Choroid plexus epithelial cell (primary cell): ENCODE measurements at regions not wholly inside any gene's neighbourhood (a gene's known extent, or its start where the extent isn't known, plus 50 kb on each side); places are given as distances from the start of the nearest gene placed in this dataset.

Experiments used
- DNase-seq: peaks from one replicate; pipeline ENCODE4 v3.0.0-alpha.2; 2010; ENCODE audit warnings: low read depth
- H3K4me3 ChIP-seq: 2 replicates; pipeline ENCODE4 v1.5.1; 2011; ENCODE audit warnings: low read depth, mild to moderate bottlenecking, control low read depth, low read length, moderate library complexity
- TF ChIP-seq, protein P1 (sequence below): conservative IDR thresholded peaks from 2 replicates; pipeline ENCODE4 v1.5.1; 2011; ENCODE audit warnings: low read depth, mild to moderate bottlenecking, control low read depth, inconsistent platforms, low read length, moderate library complexity

DNA sequence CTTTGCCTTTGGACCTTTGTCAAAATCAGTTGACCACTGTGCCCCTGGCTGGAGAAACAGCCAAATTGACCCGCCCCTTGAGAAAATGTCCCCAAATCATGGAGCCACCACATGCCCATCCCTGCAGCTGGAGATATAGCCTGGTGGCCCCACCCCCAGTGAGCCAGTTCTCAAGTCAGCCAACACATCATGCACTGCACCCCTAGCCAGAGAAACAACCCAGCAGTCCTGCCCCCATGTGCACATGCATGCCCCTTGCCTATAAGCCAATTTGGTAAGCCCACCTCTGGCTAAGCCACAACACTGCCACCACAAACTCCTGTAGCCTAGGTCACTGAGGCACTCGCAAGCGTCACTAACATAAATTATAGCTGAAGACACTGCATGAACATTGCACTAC is 174.2 kb upstream of the ECI2 start:
- TF ChIP-seq, protein P1, sequence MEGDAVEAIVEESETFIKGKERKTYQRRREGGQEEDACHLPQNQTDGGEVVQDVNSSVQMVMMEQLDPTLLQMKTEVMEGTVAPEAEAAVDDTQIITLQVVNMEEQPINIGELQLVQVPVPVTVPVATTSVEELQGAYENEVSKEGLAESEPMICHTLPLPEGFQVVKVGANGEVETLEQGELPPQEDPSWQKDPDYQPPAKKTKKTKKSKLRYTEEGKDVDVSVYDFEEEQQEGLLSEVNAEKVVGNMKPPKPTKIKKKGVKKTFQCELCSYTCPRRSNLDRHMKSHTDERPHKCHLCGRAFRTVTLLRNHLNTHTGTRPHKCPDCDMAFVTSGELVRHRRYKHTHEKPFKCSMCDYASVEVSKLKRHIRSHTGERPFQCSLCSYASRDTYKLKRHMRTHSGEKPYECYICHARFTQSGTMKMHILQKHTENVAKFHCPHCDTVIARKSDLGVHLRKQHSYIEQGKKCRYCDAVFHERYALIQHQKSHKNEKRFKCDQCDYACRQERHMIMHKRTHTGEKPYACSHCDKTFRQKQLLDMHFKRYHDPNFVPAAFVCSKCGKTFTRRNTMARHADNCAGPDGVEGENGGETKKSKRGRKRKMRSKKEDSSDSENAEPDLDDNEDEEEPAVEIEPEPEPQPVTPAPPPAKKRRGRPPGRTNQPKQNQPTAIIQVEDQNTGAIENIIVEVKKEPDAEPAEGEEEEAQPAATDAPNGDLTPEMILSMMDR: no peak
- H3K4me3 ChIP-seq: no peak overlapping the region
- DNase-seq: no peak

DNA sequence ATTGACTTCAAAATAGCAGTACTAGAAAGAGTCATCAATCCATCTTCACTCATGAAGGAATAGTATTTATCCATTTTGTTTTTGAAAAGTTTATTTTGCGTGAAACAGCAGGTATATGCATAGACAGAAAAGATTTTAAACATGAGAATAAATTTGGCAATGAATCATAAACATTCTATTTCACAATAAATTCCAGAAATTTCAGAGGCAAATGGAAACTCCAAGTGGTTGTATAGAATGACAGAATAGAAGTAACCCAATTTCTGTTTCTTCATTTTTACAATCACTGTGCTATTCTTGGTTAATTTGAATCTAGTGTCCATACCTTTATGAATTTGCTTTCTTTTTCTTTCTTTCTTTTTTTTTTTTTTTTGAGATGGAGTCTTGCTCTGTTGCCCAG is 173.0 kb upstream of the ECI2 start:
- TF ChIP-seq, protein P1: no peak
- no peak for DNase-seq
- H3K4me3 ChIP-seq: no peak overlapping the region

DNA sequence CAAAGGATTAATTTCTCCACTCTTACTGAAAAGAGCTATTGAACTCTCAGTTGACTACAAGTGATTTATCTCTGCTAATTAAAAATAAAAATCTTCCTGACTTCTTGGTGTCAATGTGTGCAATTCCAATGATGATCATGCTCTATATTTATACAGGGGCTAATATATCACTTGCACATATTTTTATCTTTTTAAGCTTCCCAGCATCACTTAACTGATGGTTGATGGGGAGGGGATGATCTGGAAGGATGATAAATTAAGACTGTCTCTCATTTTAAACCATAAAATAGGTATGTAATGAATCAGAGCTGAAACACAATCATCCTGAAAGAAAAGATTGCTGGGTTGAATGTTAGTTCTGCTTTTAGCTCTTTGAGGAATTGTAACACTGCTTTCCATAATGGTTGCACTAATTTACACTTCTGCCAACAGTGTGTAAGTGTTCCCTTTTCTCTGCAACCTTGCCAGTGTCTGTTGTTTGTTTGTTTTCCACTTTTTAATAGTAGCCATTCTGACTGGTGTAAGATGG is 169.6 kb upstream of the ECI2 start:
- no peak overlapping the region for H3K4me3 ChIP-seq
- TF ChIP-seq, protein P1: no peak
- no peak for DNase-seq

DNA sequence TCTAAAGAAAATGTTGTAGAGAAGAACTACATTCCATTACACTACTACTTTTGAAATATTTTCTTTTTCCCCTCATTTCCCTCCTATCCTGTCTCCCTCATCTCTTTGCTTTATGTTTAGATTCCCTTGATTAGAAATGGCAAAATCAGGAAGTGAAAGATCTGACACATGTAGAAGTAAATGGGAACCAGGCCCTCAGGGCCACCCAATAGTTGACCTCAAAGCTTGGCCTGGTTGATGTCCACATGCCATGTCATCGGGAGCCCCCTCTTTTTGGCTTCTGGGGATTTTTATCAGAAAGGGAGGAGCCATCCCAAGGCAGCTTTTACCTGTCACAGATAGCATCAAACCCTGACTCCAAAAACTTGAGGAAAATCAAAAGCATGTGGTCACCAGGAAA is 168.3 kb upstream of the ECI2 start:
- H3K4me3 ChIP-seq: no peak overlapping the region
- no peak for DNase-seq
- TF ChIP-seq, protein P1: no peak

DNA sequence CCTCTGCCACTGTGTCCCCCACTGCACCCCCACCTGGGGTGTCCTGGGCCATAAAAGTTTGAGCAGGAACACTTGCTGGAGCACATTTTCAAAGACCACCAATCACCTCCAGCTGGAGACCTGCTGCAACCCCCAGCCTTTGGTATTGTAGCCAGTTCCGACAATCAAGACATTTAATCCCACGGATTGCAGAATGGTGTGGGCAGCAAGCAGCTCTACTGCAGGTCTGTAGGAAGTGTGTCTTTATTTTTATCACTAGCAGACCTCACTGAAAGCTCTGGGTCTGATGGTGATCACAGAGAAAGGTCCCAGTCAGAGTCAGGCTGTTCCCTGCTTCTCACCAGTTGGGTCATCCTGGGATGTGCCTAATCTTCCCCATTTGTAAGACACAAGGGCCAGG is 167.1 kb upstream of the ECI2 start:
- H3K4me3 ChIP-seq: no peak overlapping the region
- TF ChIP-seq, protein P1: no peak
- no peak for DNase-seq

DNA sequence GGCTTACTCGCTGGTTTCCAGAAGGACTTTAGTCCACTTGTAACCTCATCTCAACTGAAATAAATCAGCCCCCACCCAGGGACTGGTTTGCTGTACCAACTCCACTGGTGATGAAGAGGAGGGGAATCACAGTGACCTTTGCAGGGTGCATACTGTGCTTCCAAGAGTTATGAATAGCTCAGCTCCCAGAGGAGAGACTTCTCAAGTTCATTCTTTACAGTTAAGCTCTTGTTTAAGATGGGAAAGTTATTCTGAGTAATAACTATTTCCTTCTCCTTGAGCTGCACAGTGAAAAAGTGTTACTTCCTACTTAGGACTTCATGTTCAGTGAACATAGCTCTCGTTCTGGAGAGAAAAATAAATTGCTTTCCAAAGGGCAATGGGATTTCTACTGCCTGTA is 166.5 kb upstream of the ECI2 start:
- TF ChIP-seq, protein P1: no peak
- DNase-seq: no peak
- H3K4me3 ChIP-seq: no peak overlapping the region

DNA sequence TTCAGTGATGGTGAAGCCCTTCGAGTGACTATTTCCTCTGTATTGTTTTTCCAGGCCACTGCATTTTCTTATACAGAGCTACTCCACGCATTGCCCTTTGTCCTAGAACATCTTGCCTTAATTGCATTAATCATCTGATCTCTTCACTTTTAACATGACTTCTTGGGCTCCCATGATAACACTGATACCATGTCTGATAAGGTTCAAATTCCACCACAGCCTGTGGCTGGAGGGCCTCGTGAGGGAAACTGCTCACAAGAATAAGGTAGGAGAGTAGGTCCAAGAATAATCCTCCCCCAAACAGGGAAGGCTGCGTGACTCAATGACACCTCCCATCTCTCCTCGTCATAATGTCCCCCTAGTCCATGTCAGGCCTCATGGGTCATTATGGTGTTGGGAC is 165.5 kb upstream of the ECI2 start:
- no peak overlapping the region for H3K4me3 ChIP-seq
- TF ChIP-seq, protein P1: no peak
- no peak for DNase-seq
